ENCODE measurements at regions not wholly inside any gene's neighbourhood (a gene's known extent, or its start where the extent isn't known, plus 50 kb on each side); places are given as distances from the start of the nearest gene placed in this dataset.
"Not testable (repeated sequence)": the region's sequence is repeated elsewhere in the genome, so short reads cannot be mapped to it uniquely, and the experiment has no call there.

DNA sequence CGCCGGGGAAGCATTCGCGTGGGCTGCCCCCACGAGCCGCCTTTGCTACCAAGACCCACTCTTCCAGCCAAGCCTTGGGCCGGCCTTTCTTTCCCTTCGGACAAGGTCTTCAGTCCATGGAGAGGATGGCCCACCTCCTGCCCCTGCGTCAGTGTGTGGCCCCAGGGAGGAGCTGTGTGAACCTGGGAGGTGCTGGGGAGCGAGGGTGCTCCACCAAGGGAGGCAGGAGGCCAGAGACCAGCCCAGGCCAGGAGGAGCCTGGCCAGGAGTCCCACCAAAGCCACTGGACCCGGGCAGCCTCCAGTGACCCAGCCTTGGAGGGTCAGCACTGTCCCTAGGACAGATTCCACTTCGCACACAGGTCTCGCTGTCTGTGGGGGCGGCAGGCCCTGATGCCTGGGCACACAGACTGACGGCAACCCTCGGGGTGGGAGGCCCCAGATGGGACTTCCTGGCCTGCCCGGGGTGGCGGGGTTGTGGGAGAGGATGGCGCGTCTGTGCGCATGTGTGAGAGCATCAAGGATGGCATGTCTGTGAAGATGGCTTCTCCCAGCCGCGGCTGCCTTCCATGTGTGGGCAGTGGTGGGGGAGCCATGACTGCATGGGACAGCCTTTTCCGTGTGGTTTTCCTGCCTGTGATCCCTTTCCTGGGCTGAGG lies 113.3 kb upstream of the LPCAT1 start:
- no peak for FAIRE-seq
- no peak overlapping the region for H3K4me3 ChIP-seq (ENCODE audit: low read depth in 1 of 3, low read length in 3 of 3)
- 88 to 91% (median 89%) methylated on average over 24 of the region's 24 CpGs for WGBS, 3 donors
- H3K27me3 ChIP-seq (ENCODE audit: control insufficient read depth in 3 of 3, insufficient read depth in 3 of 3, low read length in 3 of 3): peaks cover 0 to under 1% (median 0%) of the 10 kb centered on the region in 3 donors
- H3K36me3 ChIP-seq (ENCODE audit: control insufficient read depth in 3 of 3, insufficient read depth in 2 of 3, low read depth in 1 of 3, low read length in 3 of 3): no peaks in the 10 kb centered on the region
- DNase-seq: no peak
- no peak overlapping the region for H3K27ac ChIP-seq (ENCODE audit: low read depth in 1 of 3, low read length in 2 of 3)
- no peaks in the 10 kb centered on the region for H3K4me1 ChIP-seq (ENCODE audit: control insufficient read depth in 3 of 3, insufficient read depth in 2 of 3, low read depth in 1 of 3, low read length in 2 of 3)
- no peaks in the 10 kb centered on the region for H3K9me3 ChIP-seq (ENCODE audit: control insufficient read depth in 2 of 2, insufficient read depth in 1 of 2, low read depth in 1 of 2, low read length in 1 of 2)

DNA sequence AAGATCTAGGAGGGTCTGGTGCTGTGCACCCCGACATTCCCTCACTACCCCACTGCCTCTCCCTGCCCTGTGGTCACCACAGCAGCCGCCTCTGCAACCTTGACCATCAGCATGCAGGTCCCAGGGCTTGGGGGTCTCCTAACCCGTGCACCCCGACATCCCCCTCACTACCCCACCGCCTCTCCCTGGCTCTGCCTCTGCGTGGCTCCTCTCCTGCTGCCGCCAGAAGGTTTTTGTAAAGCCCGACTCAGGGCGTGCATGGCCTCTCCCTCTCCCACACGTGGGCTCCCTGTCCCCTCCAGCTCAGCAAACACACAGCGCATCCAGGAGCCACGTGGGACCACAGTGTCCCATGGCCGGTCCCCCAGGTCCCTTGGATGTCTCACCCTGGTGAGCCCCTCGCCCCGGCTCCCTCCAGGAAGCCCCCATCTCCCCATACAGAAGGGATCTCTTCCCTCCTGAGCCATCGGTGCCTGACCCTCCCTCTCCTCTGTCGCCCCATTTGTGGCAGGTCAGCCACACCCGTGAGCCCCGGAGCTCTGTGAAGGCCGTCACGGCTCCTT lies 112.5 kb upstream of the LPCAT1 start:
- not testable (repeated sequence) for FAIRE-seq; H3K4me1 ChIP-seq (ENCODE audit: control insufficient read depth in 3 of 3, insufficient read depth in 2 of 3, low read depth in 1 of 3, low read length in 2 of 3); H3K4me3 ChIP-seq (ENCODE audit: low read depth in 1 of 3, low read length in 3 of 3); H3K27me3 ChIP-seq (ENCODE audit: control insufficient read depth in 3 of 3, insufficient read depth in 3 of 3, low read length in 3 of 3); DNase-seq; H3K27ac ChIP-seq (ENCODE audit: low read depth in 1 of 3, low read length in 2 of 3); H3K36me3 ChIP-seq (ENCODE audit: control insufficient read depth in 3 of 3, insufficient read depth in 2 of 3, low read depth in 1 of 3, low read length in 3 of 3); H3K9me3 ChIP-seq (ENCODE audit: control insufficient read depth in 2 of 2, insufficient read depth in 1 of 2, low read depth in 1 of 2, low read length in 1 of 2)
- 78 to 79% (median 79%) methylated on average over 18 to 21 of the region's 21 CpGs for whole genome bisulfite sequencing, 3 donors

GRCh38 chr5:1635477-1635876 lies 111.7 kb upstream of the LPCAT1 start:
- DNase-seq; H3K27ac ChIP-seq (ENCODE audit: low read depth in 1 of 3, low read length in 2 of 3); H3K4me1 ChIP-seq (ENCODE audit: control insufficient read depth in 3 of 3, insufficient read depth in 2 of 3, low read depth in 1 of 3, low read length in 2 of 3); H3K4me3 ChIP-seq (ENCODE audit: low read depth in 1 of 3, low read length in 3 of 3); FAIRE-seq; H3K27me3 ChIP-seq (ENCODE audit: control insufficient read depth in 3 of 3, insufficient read depth in 3 of 3, low read length in 3 of 3); H3K36me3 ChIP-seq (ENCODE audit: control insufficient read depth in 3 of 3, insufficient read depth in 2 of 3, low read depth in 1 of 3, low read length in 3 of 3); H3K9me3 ChIP-seq (ENCODE audit: control insufficient read depth in 2 of 2, insufficient read depth in 1 of 2, low read depth in 1 of 2, low read length in 1 of 2): not testable (repeated sequence)
- 50 to 84% (median 54%) methylated on average over 2 of the region's 2 CpGs for whole genome bisulfite sequencing, 3 donors

DNA sequence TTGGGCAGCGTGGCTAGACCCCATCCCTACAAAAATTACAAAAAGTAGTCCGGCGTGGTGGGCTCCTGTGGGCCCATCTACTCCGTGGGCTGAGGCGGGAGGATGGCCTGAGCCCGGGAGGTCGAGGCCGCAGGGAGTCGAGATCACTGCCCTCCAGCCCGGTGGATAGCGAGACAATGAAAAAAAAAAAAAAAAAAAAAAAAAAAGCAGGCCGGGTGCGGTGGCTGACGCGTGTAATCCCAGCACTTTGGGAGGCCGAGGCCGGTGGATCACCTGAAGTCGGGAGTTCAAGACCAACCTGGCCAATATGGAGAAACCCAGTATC lies 110.5 kb upstream of the LPCAT1 start:
- Histone ChIP-seq H3K9me3 (ENCODE audit: control insufficient read depth in 2 of 2, insufficient read depth in 1 of 2, low read depth in 1 of 2, low read length in 1 of 2) (no peaks in the 10 kb centered on the region), H3K4me3 (ENCODE audit: low read depth in 1 of 3, low read length in 3 of 3) (peak overlapping the region; percentile 60 to 87 (median 67)), H3K4me1 (ENCODE audit: control insufficient read depth in 3 of 3, insufficient read depth in 2 of 3, low read depth in 1 of 3, low read length in 2 of 3) (no peaks in the 10 kb centered on the region), H3K27me3 (ENCODE audit: control insufficient read depth in 3 of 3, insufficient read depth in 3 of 3, low read length in 3 of 3) (no peaks in the 10 kb centered on the region), H3K27ac (ENCODE audit: low read depth in 1 of 3, low read length in 2 of 3) (peak overlapping the region in 2 of 3 donors; percentile 50 to 93), H3K36me3 (ENCODE audit: control insufficient read depth in 3 of 3, insufficient read depth in 2 of 3, low read depth in 1 of 3, low read length in 3 of 3) (peaks cover 0 to 4% (median 0%) of the 10 kb centered on the region in 3 donors)
- FAIRE-seq: no peak
- WGBS, 3 donors: 11 to 32% (median 31%) methylated on average over 17 to 18 of the region's 18 CpGs
- no peak for DNase-seq

GRCh38 chr5:1633605-1634336 lies 110.0 kb upstream of the LPCAT1 start:
- Histone ChIP-seq H3K27me3 (ENCODE audit: control insufficient read depth in 3 of 3, insufficient read depth in 3 of 3, low read length in 3 of 3) (no peaks in the 10 kb centered on the region), H3K36me3 (ENCODE audit: control insufficient read depth in 3 of 3, insufficient read depth in 2 of 3, low read depth in 1 of 3, low read length in 3 of 3) (peaks cover 0 to 4% (median 4%) of the 10 kb centered on the region in 3 donors), H3K27ac (ENCODE audit: low read depth in 1 of 3, low read length in 2 of 3) (peak overlapping the region; percentile 50 to 93 (median 88)), H3K4me3 (ENCODE audit: low read depth in 1 of 3, low read length in 3 of 3) (peak overlapping the region; percentile 60 to 87 (median 67)), H3K9me3 (ENCODE audit: control insufficient read depth in 2 of 2, insufficient read depth in 1 of 2, low read depth in 1 of 2, low read length in 1 of 2) (no peaks in the 10 kb centered on the region), H3K4me1 (ENCODE audit: control insufficient read depth in 3 of 3, insufficient read depth in 2 of 3, low read depth in 1 of 3, low read length in 2 of 3) (no peaks in the 10 kb centered on the region)
- DNase-seq (peak; percentile 79 to 93), FAIRE-seq (no peak)
- WGBS, 3 donors: 0 to 1% (median 1%) methylated on average over 39 to 75 of the region's 75 CpGs

DNA sequence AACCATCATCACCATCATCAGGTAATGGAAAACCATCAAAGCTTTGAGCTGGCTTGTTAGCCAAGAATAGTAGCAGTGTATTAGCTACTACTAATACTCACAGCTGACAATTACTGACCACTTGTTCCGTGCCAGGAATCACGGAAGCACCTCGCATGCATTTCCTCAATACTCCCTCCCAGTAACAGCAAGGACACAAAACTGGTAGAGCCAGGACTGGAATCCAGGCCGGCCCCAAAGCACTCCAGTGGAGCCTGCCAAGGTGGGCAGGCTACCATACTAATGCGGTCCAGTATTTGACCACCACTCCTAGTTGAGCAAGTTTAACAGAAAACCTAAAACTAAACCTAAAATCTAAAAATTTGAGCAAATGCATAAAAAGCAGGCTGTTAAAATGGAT lies 107.2 kb upstream of the LPCAT1 start:
- H3K27ac ChIP-seq (ENCODE audit: low read depth in 1 of 3, low read length in 2 of 3); H3K27me3 ChIP-seq (ENCODE audit: control insufficient read depth in 3 of 3, insufficient read depth in 3 of 3, low read length in 3 of 3); H3K4me3 ChIP-seq (ENCODE audit: low read depth in 1 of 3, low read length in 3 of 3); DNase-seq; FAIRE-seq; H3K9me3 ChIP-seq (ENCODE audit: control insufficient read depth in 2 of 2, insufficient read depth in 1 of 2, low read depth in 1 of 2, low read length in 1 of 2); H3K4me1 ChIP-seq (ENCODE audit: control insufficient read depth in 3 of 3, insufficient read depth in 2 of 3, low read depth in 1 of 3, low read length in 2 of 3): not testable (repeated sequence)
- peaks cover 0 to 11% (median 4%) of the 10 kb centered on the region in 3 donors for H3K36me3 ChIP-seq (ENCODE audit: control insufficient read depth in 3 of 3, insufficient read depth in 2 of 3, low read depth in 1 of 3, low read length in 3 of 3)
- 86 to 92% (median 90%) methylated on average over 5 of the region's 5 CpGs for WGBS, 3 donors

DNA sequence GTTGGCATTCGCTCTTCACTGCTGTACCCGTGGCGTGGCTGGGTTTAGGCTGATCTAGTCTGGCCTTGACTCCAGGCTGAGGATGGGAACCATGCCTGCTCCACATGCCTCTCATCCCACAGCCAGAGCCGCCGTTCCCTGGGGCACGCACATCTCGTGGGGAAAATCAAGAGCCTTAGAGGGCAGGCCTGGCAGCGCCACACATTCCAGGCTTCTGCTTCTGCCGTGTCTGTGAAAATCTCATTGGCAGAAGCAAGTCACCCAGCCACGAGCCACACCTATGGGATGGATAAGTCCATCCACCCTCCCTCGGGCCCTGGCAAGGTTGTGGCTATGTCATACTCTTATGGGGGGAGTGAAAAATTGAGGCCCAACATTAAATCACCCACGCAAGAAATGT lies 102.6 kb upstream of the LPCAT1 start:
- peaks cover 0 to 41% (median 4%) of the 10 kb centered on the region in 3 donors for H3K36me3 ChIP-seq (ENCODE audit: control insufficient read depth in 3 of 3, insufficient read depth in 2 of 3, low read depth in 1 of 3, low read length in 3 of 3)
- 92 to 97% (median 97%) methylated on average over 12 of the region's 12 CpGs for WGBS, 3 donors
- H3K4me1 ChIP-seq (ENCODE audit: control insufficient read depth in 3 of 3, insufficient read depth in 2 of 3, low read depth in 1 of 3, low read length in 2 of 3); FAIRE-seq; H3K9me3 ChIP-seq (ENCODE audit: control insufficient read depth in 2 of 2, insufficient read depth in 1 of 2, low read depth in 1 of 2, low read length in 1 of 2); H3K4me3 ChIP-seq (ENCODE audit: low read depth in 1 of 3, low read length in 3 of 3); H3K27ac ChIP-seq (ENCODE audit: low read depth in 1 of 3, low read length in 2 of 3); DNase-seq; H3K27me3 ChIP-seq (ENCODE audit: control insufficient read depth in 3 of 3, insufficient read depth in 3 of 3, low read length in 3 of 3): not testable (repeated sequence)

DNA sequence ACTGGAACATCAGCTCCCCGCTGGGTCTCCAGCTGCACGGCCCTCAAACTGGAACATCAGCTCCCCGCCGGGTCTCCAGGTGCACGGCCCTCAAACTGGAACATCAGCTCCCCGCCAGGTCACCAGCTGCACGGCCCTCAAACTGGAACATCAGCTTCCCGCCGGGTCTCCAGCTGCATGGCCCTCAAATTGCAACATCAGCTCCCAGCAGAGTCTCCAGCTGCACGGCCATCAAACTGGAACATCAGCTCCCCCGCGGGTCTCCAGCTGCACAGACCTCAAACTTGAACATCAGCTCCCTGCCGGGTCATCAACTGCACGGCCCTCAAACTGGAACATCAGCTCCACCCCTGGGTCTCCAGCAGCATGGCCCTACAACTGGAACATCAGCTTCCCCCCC lies 95.8 kb upstream of the LPCAT1 start:
- 83 to 95% (median 91%) methylated on average over 14 of the region's 14 CpGs for WGBS, 3 donors
- not testable (repeated sequence) for FAIRE-seq; DNase-seq; H3K4me1 ChIP-seq (ENCODE audit: control insufficient read depth in 3 of 3, insufficient read depth in 2 of 3, low read depth in 1 of 3, low read length in 2 of 3); H3K4me3 ChIP-seq (ENCODE audit: low read depth in 1 of 3, low read length in 3 of 3); H3K27me3 ChIP-seq (ENCODE audit: control insufficient read depth in 3 of 3, insufficient read depth in 3 of 3, low read length in 3 of 3); H3K9me3 ChIP-seq (ENCODE audit: control insufficient read depth in 2 of 2, insufficient read depth in 1 of 2, low read depth in 1 of 2, low read length in 1 of 2); H3K27ac ChIP-seq (ENCODE audit: low read depth in 1 of 3, low read length in 2 of 3)
- peaks cover 0 to 55% (median 4%) of the 10 kb centered on the region in 3 donors for H3K36me3 ChIP-seq (ENCODE audit: control insufficient read depth in 3 of 3, insufficient read depth in 2 of 3, low read depth in 1 of 3, low read length in 3 of 3)
